HG03442 (cell line): ENCODE measurements at regions not wholly inside any gene's neighbourhood (a gene's known extent, or its start where the extent isn't known, plus 50 kb on each side); places are given as distances from the start of the nearest gene placed in this dataset.

Experiments
- ATAC-seq: cut with Tn5 transposase; IDR thresholded peaks from one replicate; pipeline ENCODE4 v1.9.1; 2021; ENCODE audit warnings: mild to moderate bottlenecking, moderate library complexity; ENCODE audit not compliant: unreplicated experiment

- no peak for ATAC-seq
Observed at GRCh38 chr6:153882411-153882810, 156.6 kb upstream of the OPRM1 start.

GRCh38 chr6:153873541-153873940 is 165.5 kb upstream of the OPRM1 start:
- no peak for ATAC-seq

GRCh38 chr6:153872946-153873345 is 166.1 kb upstream of the OPRM1 start:
- no peak for ATAC-seq

GRCh38 chr6:153862927-153863326 is 176.1 kb upstream of the OPRM1 start:
- no peak for ATAC-seq

GRCh38 chr6:153862139-153862538 is 176.9 kb upstream of the OPRM1 start:
- ATAC-seq, result no peak

GRCh38 chr6:153858529-153858928 is 180.5 kb upstream of the OPRM1 start:
- ATAC-seq, result no peak

GRCh38 chr6:153856929-153857376 is 182.1 kb upstream of the OPRM1 start:
- no peak for ATAC-seq

GRCh38 chr6:153852481-153852880 is 186.6 kb upstream of the OPRM1 start:
- no peak for ATAC-seq

- ATAC-seq, result no peak
Observed at GRCh38 chr6:153852034-153852433, 187.0 kb upstream of the OPRM1 start.

- no peak for ATAC-seq
Observed at GRCh38 chr6:153849072-153849779, 189.8 kb upstream of the OPRM1 start.

- ATAC-seq, result no peak
Observed at GRCh38 chr6:153843420-153843819, 195.6 kb upstream of the OPRM1 start.

GRCh38 chr6:153842491-153842890 is 196.5 kb upstream of the OPRM1 start:
- ATAC-seq, result no peak

- no peak for ATAC-seq
Observed at GRCh38 chr6:153840039-153840850, 198.8 kb upstream of the OPRM1 start.

GRCh38 chr6:153832543-153832942 is 206.5 kb upstream of the OPRM1 start:
- ATAC-seq, result no peak

- no peak for ATAC-seq
Observed at GRCh38 chr6:153831350-153832078, 207.5 kb upstream of the OPRM1 start.

- ATAC-seq, result no peak
Observed at GRCh38 chr6:153817173-153817572, 221.9 kb upstream of the OPRM1 start.

- ATAC-seq, result no peak
Observed at GRCh38 chr6:153816366-153816765, 222.7 kb upstream of the OPRM1 start.

- no peak for ATAC-seq
Observed at GRCh38 chr6:153814136-153814535, 224.9 kb upstream of the OPRM1 start.

GRCh38 chr6:153804755-153805330 is 234.2 kb upstream of the OPRM1 start:
- no peak for ATAC-seq

- ATAC-seq, result no peak
Observed at GRCh38 chr6:153801917-153802316, 237.1 kb upstream of the OPRM1 start.

- no peak for ATAC-seq
Observed at GRCh38 chr6:153800580-153801188, 238.4 kb upstream of the OPRM1 start.
